Amniotic epithelial cell (primary cell): ENCODE measurements at regions not wholly inside any gene's neighbourhood (a gene's known extent, or its start where the extent isn't known, plus 50 kb on each side); places are given as distances from the start of the nearest gene placed in this dataset.

Experiments
- DNase-seq: peaks from one replicate; pipeline ENCODE4 v3.0.0-alpha.2; 2010; ENCODE audit warnings: low read depth

- no peak for DNase-seq
Measured at GRCh38 chr15:93314245-93314644, 225.2 kb upstream of the RGMA start.

GRCh38 chr15:93312891-93313486 lies 224.0 kb upstream of the RGMA start:
- no peak for DNase-seq

GRCh38 chr15:93311620-93312019 lies 222.6 kb upstream of the RGMA start:
- DNase-seq = no peak

- no peak for DNase-seq
Measured at GRCh38 chr15:93308026-93308690, 219.1 kb upstream of the RGMA start.

- no peak for DNase-seq
Measured at GRCh38 chr15:93307513-93307912, 218.5 kb upstream of the RGMA start.

- no peak for DNase-seq
Measured at GRCh38 chr15:93305306-93305705, 216.3 kb upstream of the RGMA start.

- no peak for DNase-seq
Measured at GRCh38 chr15:93302080-93302765, 213.2 kb upstream of the RGMA start.

- no peak for DNase-seq
Measured at GRCh38 chr15:93300796-93301195, 211.8 kb upstream of the RGMA start.

- no peak for DNase-seq
Measured at GRCh38 chr15:93299675-93300074, 210.7 kb upstream of the RGMA start.

- no peak for DNase-seq
Measured at GRCh38 chr15:93298901-93299300, 209.9 kb upstream of the RGMA start.

GRCh38 chr15:93296759-93297500 lies 207.9 kb upstream of the RGMA start:
- no peak for DNase-seq

- no peak for DNase-seq
Measured at GRCh38 chr15:93294896-93295295, 205.9 kb upstream of the RGMA start.

GRCh38 chr15:93294066-93294465 lies 205.1 kb upstream of the RGMA start:
- DNase-seq = no peak

- DNase-seq = no peak
Measured at GRCh38 chr15:93291380-93291779, 202.4 kb upstream of the RGMA start.

- no peak for DNase-seq
Measured at GRCh38 chr15:93290618-93290946, 201.6 kb upstream of the RGMA start.

- no peak for DNase-seq
Measured at GRCh38 chr15:93289941-93290617, 201.1 kb upstream of the RGMA start.

- DNase-seq = no peak
Measured at GRCh38 chr15:93288728-93289294, 199.8 kb upstream of the RGMA start.

GRCh38 chr15:93286446-93286845 lies 197.4 kb upstream of the RGMA start:
- no peak for DNase-seq

- no peak for DNase-seq
Measured at GRCh38 chr15:93283854-93284253, 194.8 kb upstream of the RGMA start.

- no peak for DNase-seq
Measured at GRCh38 chr15:93282808-93283207, 193.8 kb upstream of the RGMA start.

GRCh38 chr15:93278783-93279182 lies 189.8 kb upstream of the RGMA start:
- no peak for DNase-seq

- no peak for DNase-seq
Measured at GRCh38 chr15:93278006-93278405, 189.0 kb upstream of the RGMA start.
